HepG2 (cell line): ENCODE measurements at regions not wholly inside any gene's neighbourhood (a gene's known extent, or its start where the extent isn't known, plus 50 kb on each side); places are given as distances from the start of the nearest gene placed in this dataset.

Experiments
- ATAC-seq: fragments of 200-7000 bp; cut with Tn5 transposase; 3 replicates; pipeline ENCODE4 v1.9.1; 2020; ENCODE audit warnings: mild to moderate bottlenecking, moderate library complexity
- BruUV-seq: library from RNA; stranded (reverse); fragments of 400-500 nt; replicated peaks from 2 replicates; lab custom pipeline; 2021; lab: Mats Ljungman, UMichigan
- CTCF ChIA-PET: fragments of 300-600 bp; formaldehyde crosslinking; extraction: SDS; loops from one replicate; lab custom pipeline; 2021; ENCODE audit warnings: low total read pairs, inconsistent platforms, low intra/inter-chr PET ratio; lab: Yijun Ruan, JAX
- POLR2A ChIA-PET: fragments of 350-600 bp; sonication (Branson Sonifier 250); formaldehyde crosslinking; loops from one replicate; lab custom pipeline; 2020; ENCODE audit warnings: antibody characterized with exemption, inconsistent platforms; lab: Yijun Ruan, JAX
- DNase-seq: peaks from one replicate; pipeline ENCODE4 v3.0.0-alpha.2; 2015; ENCODE audit warnings: low spot score
- FAIRE-seq: peaks from 3 replicates; lab custom pipeline; 2011; peaks lifted over from hg19 to GRCh38; lab: Jason Lieb, UNC
- H2AFZ ChIP-seq: one replicate; pipeline ENCODE4 v1.6.1; 2011; ENCODE audit warnings: low read length, inconsistent platforms
- H3K27ac ChIP-seq: fragments of 300-600 bp; 3 replicates; pipeline ENCODE4 v1.8.0; 2011; ENCODE audit warnings: mixed run types, mild to moderate bottlenecking, mixed read lengths, low read length, inconsistent platforms; ENCODE audit not compliant: insufficient read depth; ENCODE audit errors: extremely low read length
- H3K27me3 ChIP-seq, 2 experiments: fragments of 200-600 bp in 1 of 2; 2 replicates in 1 of 2; 3 replicates in 1 of 2; pipeline versions ENCODE4 v1.6.0 to v1.8.0; 2011; ENCODE audit warnings: low read length in 2 of 2, mild to moderate bottlenecking in 2 of 2, moderate library complexity in 2 of 2, inconsistent platforms in 1 of 2; ENCODE audit not compliant: insufficient read depth in 2 of 2, control insufficient read depth in 1 of 2
- H3K36me3 ChIP-seq, 2 experiments: fragments of 200-600 bp in 1 of 2; replicated peaks in 1 of 2; 2 replicates in 1 of 2; 3 replicates in 1 of 2; pipeline versions ENCODE4 v1.5.1 to v1.8.0; 2011; ENCODE audit warnings: low read length in 2 of 2, inconsistent platforms in 1 of 2; ENCODE audit not compliant: insufficient read depth in 2 of 2, control insufficient read depth in 1 of 2
- H3K4me1 ChIP-seq: 2 replicates; pipeline ENCODE4 v1.5.1; 2012; ENCODE audit warnings: low read length, inconsistent platforms; ENCODE audit not compliant: insufficient read depth
- H3K4me2 ChIP-seq: 2 replicates; pipeline ENCODE4 v1.6.0; 2011; ENCODE audit warnings: low read depth, low read length, inconsistent platforms
- H3K4me3 ChIP-seq, 3 experiments: fragments of 200-600 bp in 1 of 3; sonication (generic), shearing (Covaris generic) in 1 of 3; replicated peaks in 1 of 3; 2 replicates each; pipeline ENCODE4 v1.5.1; 2011 to 2016; ENCODE audit warnings: low read length in 3 of 3, inconsistent platforms in 2 of 3, low read depth in 2 of 3, mild to moderate bottlenecking in 2 of 3, control low read depth in 1 of 3, mixed read lengths in 1 of 3; ENCODE audit not compliant: insufficient read depth in 1 of 3
- H3K79me2 ChIP-seq: one replicate; pipeline ENCODE4 v1.6.1; 2011; ENCODE audit warnings: low read length, inconsistent platforms; ENCODE audit not compliant: insufficient read depth
- H3K9ac ChIP-seq: 2 replicates; pipeline ENCODE4 v1.6.0; 2011; ENCODE audit warnings: mild to moderate bottlenecking, low read depth, low read length, inconsistent platforms; ENCODE audit not compliant: insufficient read depth
- H3K9me3 ChIP-seq: 2 replicates; pipeline ENCODE4 v1.5.1; 2012; ENCODE audit warnings: mild to moderate bottlenecking, low read length
- H4K20me1 ChIP-seq: 2 replicates; pipeline ENCODE4 v1.6.0; 2011; ENCODE audit warnings: inconsistent platforms, mild to moderate bottlenecking, low read length, moderate library complexity; ENCODE audit not compliant: insufficient read depth
- FLYWCH1 ChIP-seq: sonication (generic); formaldehyde crosslinking; IDR thresholded peaks from 2 replicates; pipeline ENCODE4 v1.8.1; 2023; ENCODE audit warnings: mild to moderate bottlenecking, missing genetic modification reagents
- HIVEP1 ChIP-seq: sonication (generic); formaldehyde crosslinking; IDR thresholded peaks from 2 replicates; pipeline ENCODE4 v1.4.0; 2020; ENCODE audit warnings: mild to moderate bottlenecking, missing genetic modification reagents
- SMAD9 ChIP-seq: sonication (generic); formaldehyde crosslinking; IDR thresholded peaks from 2 replicates; pipeline ENCODE4 v1.5.1; 2020; ENCODE audit warnings: mild to moderate bottlenecking, missing genetic modification reagents
- ZBTB26 ChIP-seq: IDR thresholded peaks from 2 replicates; pipeline ENCODE4 v1.6.1; 2016; ENCODE audit warnings: missing compliant biosample characterization, missing genetic modification reagents, borderline replicate concordance
- ZBTB40 ChIP-seq, 2 experiments: fragments of 450-650 bp in 1 of 2; sonication (generic) in 1 of 2; formaldehyde crosslinking in 1 of 2; IDR thresholded peaks; 2 replicates each; pipeline versions ENCODE4 v1.6.1 to v1.8.0; 2016 to 2022; ENCODE audit warnings: antibody characterized with exemption in 1 of 2, mild to moderate bottlenecking in 1 of 2, missing genetic modification reagents in 1 of 2
- ZNF33B ChIP-seq: sonication (generic); formaldehyde crosslinking; IDR thresholded peaks from 2 replicates; pipeline ENCODE4 v1.5.1; 2020; ENCODE audit warnings: mild to moderate bottlenecking, missing genetic modification reagents
- ZNF350 ChIP-seq: sonication (generic); formaldehyde crosslinking; IDR thresholded peaks from 2 replicates; pipeline ENCODE4 v1.4.0; 2020; ENCODE audit warnings: mild to moderate bottlenecking, low read depth, missing genetic modification reagents, borderline replicate concordance
- ZNF724P ChIP-seq: sonication (generic); formaldehyde crosslinking; IDR thresholded peaks from 2 replicates; pipeline ENCODE4 v1.8.0; 2022; ENCODE audit warnings: missing genetic modification reagents, borderline replicate concordance
- WGBS: methylation state at CpG from one replicate; pipeline ENCODE4 v1.1.6; 2017; ENCODE audit warnings: low lambda C conversion rate; 5-methylcytosine and 5-hydroxymethylcytosine counted together
- in situ Hi-C: cut with HindIII; loops from 2 replicates; pipeline ENCODE4 v1.10.0; 2017; ENCODE audit warnings: low pct_unique_long_range_greater_than_20kb; ENCODE audit not compliant: extremely low pct_ligation_motif_present
- intact Hi-C: fragments of 100-400 bp; cut with micrococcal nuclease; formaldehyde crosslinking; loops from one replicate; pipeline ENCODE4 v1.10.0; 2022; ENCODE audit not compliant: unreplicated experiment

DNA sequence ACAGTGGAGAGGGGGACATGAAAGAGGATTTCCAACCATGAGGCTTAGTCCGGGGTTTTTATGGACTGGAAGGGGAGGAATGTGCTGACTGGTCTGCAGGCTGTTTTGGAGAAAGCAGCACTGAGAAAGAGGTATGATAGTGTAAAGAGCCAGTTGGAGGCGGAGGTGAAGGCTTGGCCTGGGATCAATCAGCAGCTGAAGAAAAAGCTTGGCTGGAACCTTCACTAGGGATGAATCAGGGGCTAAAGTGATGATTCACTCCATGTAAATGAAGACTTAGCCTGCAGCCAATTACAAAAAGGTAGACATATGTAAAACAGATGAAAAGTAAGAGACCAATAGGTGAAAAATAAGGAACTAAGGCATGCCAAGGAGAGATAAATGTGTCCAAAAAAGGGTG lies 1382.6 kb downstream of the GATA3 start:
- 0% methylated on average over 2 of the region's 2 CpGs for WGBS
- in situ Hi-C loops = no loop called here
- Histone ChIP-seq H3K9ac (no peak overlapping the region), H3K4me2 (no peak overlapping the region), H3K27me3 (no peaks in the 10 kb centered on the region), H3K9me3 (peaks cover 85% of the 10 kb centered on the region), H3K36me3 (no peaks in the 10 kb centered on the region), H3K4me3 (no peak overlapping the region), H3K27ac (no peak overlapping the region), H4K20me1 (no peaks in the 10 kb centered on the region), H3K79me2 (no peaks in the 10 kb centered on the region), H2AFZ (no peak overlapping the region), H3K4me1 (no peaks in the 10 kb centered on the region)
- no TSS peak for BruUV-seq
- ChIA-PET CTCF (no interaction called here), POLR2A (no interaction called here)
- DNase-seq (no peak), FAIRE-seq (no peak), ATAC-seq (no peak)
- TF ChIP-seq ZNF33B (CRISPR knock-in tag) (no peak), HIVEP1 (CRISPR knock-in tag) (no peak), SMAD9 (CRISPR knock-in tag) (no peak), ZBTB26 (CRISPR knock-in tag) (no peak), ZBTB40 (IDR thresholded peaks at IDR 0.05) (no peak), ZBTB40 (CRISPR knock-in tag; IDR thresholded peaks at IDR 0.05) (no peak), ZNF350 (CRISPR knock-in tag) (no peak), FLYWCH1 (CRISPR knock-in tag) (no peak), ZNF724P (CRISPR knock-in tag) (no peak)
- intact Hi-C loops = no loop called here
